GM19455 (cell line): ENCODE measurements at regions not wholly inside any gene's neighbourhood (a gene's known extent, or its start where the extent isn't known, plus 50 kb on each side); places are given as distances from the start of the nearest gene placed in this dataset.
"Not testable (repeated sequence)": the region's sequence is repeated elsewhere in the genome, so short reads cannot be mapped to it uniquely, and the experiment has no call there.

Source experiments
- ATAC-seq: cut with Tn5 transposase; IDR thresholded peaks from one replicate; pipeline ENCODE4 v1.9.1; 2021; ENCODE audit not compliant: unreplicated experiment

DNA sequence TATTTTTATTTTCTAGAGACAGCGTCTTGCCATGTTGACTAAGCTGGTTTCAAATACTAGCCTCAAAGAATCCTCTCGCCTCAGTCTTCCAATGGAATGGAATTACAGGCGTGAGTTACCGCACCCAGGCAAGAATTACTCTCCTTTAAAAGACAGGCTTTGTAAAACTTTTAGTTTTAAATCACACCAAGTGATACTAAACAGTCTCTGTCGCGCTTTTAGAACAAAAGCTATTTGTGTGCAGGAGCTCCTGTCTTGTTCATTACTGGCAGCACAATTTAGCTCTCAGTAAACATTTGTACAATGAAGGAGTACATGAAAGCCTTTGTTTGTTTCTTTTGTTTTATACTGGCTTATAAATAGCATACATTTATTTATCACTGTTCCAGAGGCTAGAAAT lies 1719.2 kb upstream of the PIK3C3 start:
- ATAC-seq, result no peak

GRCh38 chr18:40235323-40235722 lies 1719.7 kb upstream of the PIK3C3 start:
- no peak for ATAC-seq

DNA sequence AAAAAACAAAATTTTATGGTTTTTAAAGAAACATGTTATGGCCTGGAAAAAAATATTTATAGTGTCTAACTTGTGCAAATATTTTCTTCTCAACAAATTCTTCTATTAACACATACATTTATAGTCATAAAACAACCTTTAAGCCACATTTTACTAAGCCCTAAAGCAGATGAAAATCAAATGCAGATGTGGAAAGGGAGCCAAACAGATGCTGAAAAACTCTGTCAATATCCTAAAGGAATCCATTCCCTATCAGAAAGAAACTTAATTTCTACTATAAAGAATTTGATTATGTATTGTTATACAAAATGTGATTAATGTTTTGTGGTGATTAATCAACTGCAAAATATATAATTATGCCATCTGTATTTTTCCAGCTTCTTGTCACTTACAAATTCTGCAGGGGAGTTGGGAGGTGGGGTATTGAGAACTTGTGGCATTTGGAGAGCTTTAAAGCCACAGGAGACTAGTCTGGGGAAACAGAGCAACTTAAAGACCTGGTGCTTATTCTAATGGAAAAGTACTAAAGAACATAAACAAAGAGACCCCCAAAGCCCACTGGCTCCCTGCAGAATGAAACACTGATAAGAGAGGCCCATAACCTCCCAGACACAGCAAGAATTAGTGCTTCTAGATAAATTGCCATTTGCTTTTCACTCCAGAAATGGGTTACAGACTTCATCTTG lies 1721.0 kb upstream of the PIK3C3 start:
- no peak for ATAC-seq

GRCh38 chr18:40222776-40223175 lies 1732.3 kb upstream of the PIK3C3 start:
- ATAC-seq, result no peak

- no peak for ATAC-seq
Observed at GRCh38 chr18:40216856-40217255, 1738.2 kb upstream of the PIK3C3 start.

GRCh38 chr18:40215979-40216378 lies 1739.1 kb upstream of the PIK3C3 start:
- no peak for ATAC-seq

DNA sequence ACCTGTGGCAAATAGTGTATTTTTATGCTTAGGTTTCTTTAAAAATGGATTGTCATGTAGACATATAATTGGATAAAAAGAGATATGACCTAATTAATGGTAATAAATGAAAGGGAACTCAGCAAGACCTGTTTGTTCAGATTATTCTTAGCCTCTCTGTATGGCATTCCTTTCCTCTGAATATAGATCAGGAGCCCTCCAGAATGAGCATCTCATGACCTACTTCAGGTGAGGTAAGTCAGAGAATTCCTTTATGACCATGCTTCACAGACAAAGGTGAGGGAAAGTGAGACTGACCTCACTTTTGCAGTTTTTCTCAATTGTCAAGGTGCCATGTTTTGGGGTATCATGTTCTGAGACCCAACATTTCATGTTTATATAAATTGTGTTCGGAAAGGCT lies 1744.3 kb upstream of the PIK3C3 start:
- no peak for ATAC-seq

GRCh38 chr18:40208958-40209357 lies 1746.1 kb upstream of the PIK3C3 start:
- ATAC-seq, result no peak

GRCh38 chr18:40197711-40198110 lies 1757.3 kb upstream of the PIK3C3 start:
- no peak for ATAC-seq

- no peak for ATAC-seq
Observed at GRCh38 chr18:40186677-40187076, 1768.4 kb upstream of the PIK3C3 start.

- no peak for ATAC-seq
Observed at GRCh38 chr18:40179729-40180461, 1775.1 kb upstream of the PIK3C3 start.

DNA sequence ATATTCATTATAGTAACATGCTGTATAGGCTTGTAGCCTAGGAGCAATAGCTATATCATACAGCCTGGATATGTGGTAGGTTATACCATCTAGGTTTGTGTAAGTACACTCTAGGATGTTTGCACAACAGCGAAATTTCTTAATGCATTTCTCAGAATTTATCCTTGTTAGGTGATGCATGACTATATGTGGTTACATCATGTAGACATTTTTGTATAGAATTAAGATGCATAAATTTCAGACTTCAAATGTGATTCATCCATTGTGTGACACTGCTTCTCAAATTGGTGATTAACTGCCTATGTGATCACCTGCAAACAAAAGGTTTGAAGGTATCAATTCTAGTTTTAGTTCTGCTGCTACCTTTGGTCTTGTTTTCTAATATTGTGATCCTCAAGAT lies 1787.0 kb upstream of the PIK3C3 start:
- no peak for ATAC-seq

DNA sequence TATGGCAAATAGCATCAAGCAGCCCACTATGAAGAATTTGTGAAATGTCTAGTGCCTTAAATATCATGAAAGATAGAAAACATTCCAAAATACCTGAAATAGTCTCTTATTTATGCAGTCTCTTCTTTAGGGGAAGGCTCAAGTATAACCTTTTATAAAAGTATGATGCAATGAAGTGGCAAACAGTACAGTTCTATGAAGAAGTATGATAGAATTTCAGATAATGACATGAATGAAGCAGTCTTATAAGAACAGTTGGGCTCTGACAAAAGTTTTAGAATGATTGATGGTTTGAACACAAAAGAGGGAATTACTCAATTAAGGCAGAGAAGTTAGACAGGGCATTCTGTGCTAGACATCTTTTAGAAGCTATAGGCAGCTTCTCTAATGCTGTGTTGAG lies 1791.8 kb upstream of the PIK3C3 start:
- ATAC-seq, result no peak

- no peak for ATAC-seq
Observed at GRCh38 chr18:40160361-40160760, 1794.7 kb upstream of the PIK3C3 start.

GRCh38 chr18:40159141-40160017 lies 1795.7 kb upstream of the PIK3C3 start:
- ATAC-seq, result no peak

- no peak for ATAC-seq
Observed at GRCh38 chr18:40157120-40157519, 1797.9 kb upstream of the PIK3C3 start.

DNA sequence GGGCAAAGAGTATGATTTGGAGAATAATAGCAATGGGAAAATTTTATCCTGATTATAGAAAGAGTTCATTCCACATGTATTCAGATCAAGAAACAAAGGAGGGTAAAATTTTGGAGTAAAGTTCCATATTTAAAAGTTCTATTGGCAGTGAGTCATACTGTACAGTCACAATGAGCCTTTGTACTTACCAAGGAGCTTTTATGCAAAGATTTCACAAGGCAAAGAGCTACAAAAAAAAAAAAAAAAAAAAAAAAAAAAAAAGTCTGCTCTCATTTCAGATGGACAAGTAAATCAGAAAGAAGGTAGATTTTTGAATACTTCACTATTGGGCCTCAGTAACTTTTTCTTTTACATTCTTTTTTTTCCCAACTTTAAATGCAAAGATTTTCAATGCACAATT lies 1802.2 kb upstream of the PIK3C3 start:
- ATAC-seq, result no peak

DNA sequence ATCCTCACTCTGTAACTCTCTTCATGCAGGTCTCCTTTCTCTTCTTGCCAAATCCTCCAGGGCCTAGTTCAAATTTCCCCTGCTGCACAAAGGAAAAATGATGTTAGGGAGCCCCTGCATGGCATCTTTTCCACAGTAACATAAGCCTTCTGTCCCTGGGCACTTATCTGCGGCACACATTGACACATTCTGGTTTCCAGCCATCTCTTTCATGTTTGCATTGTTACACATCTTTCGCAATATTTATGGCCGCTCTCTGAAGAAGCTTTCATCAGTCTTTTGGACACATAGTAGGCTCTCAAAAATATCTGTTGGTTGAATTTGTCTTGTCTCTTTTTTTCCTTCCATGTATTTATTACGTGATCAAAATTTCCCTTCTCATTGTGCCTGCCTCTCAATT lies 1806.1 kb upstream of the PIK3C3 start:
- ATAC-seq, result no peak

DNA sequence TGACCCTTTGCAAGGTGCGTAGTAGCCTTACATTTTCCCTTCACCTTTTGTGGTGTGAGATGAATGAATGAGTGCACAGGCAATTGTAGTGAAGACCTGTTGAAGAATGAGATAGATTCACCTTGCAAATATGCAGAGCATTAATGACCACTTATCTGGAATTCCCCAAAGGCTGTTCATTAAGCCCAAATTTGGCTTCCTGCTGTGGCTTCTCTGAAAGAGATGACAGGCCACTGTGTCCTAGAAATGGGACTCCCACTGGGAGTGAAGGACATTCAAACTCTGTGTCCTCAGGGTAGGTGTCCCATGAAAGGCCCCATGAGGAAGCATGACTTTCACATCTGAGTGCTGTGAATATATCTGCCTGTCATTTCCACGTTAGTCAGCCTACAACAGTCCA lies 1821.8 kb upstream of the PIK3C3 start:
- no peak for ATAC-seq

- ATAC-seq, result not testable (repeated sequence)
Observed at GRCh38 chr18:40132438-40132837, 1822.6 kb upstream of the PIK3C3 start.

GRCh38 chr18:40124107-40124506 lies 1830.9 kb upstream of the PIK3C3 start:
- ATAC-seq, result no peak
